Gastrocnemius medialis (tissue), 4 donors: ENCODE measurements at regions not wholly inside any gene's neighbourhood (a gene's known extent, or its start where the extent isn't known, plus 50 kb on each side); places are given as distances from the start of the nearest gene placed in this dataset.

ENCODE experiments used
- CTCF ChIP-seq, 5 experiments: fragments of 450-650 bp in 3 of 5; fragments of 200-600 bp in 2 of 5; sonication (generic) in 2 of 5; IDR thresholded peaks in 4 of 5; conservative IDR thresholded peaks in 1 of 5; 1 replicate in 4 of 5; 2 replicates in 1 of 5; pipeline ENCODE4 v1.5.1; 2016 to 2019; ENCODE audit warnings: antibody characterized with exemption in 5 of 5, mild to moderate bottlenecking in 3 of 5, moderate library complexity in 3 of 5
- POLR2A ChIP-seq, 2 donors: fragments of 450-650 bp; IDR thresholded peaks; one replicate each; pipeline ENCODE4 v1.6.1; 2017; ENCODE audit warnings: antibody characterized with exemption in 2 of 2, mild to moderate bottlenecking in 2 of 2, moderate library complexity in 2 of 2

- TF ChIP-seq POLR2A (IDR thresholded peaks at IDR 0.05) (no peak), CTCF (IDR thresholded peaks at IDR 0.05 in 4 of 5, conservative IDR thresholded peaks at IDR 0.05 in 1 of 5) (no peak)
Measured at GRCh38 chr12:92463171-92463570, 239.6 kb upstream of the PLEKHG7 start.
